ENCODE measurements at regions not wholly inside any gene's neighbourhood (a gene's known extent, or its start where the extent isn't known, plus 50 kb on each side); places are given as distances from the start of the nearest gene placed in this dataset.

- DNase-seq (ENCODE audit: low spot score), result no peak
- no peak for TF ChIP-seq CTCF (IDR thresholded peaks at IDR 0.05; ENCODE audit: extremely low read depth, missing control alignments)
These were observed 150.6 kb upstream of the RAB12 start for GRCh38 chr18:8458546-8459215.

GRCh38 chr18:8460748-8461147 lies 148.5 kb upstream of the RAB12 start:
- DNase-seq (ENCODE audit: low spot score), result no peak
- no peak for TF ChIP-seq CTCF (IDR thresholded peaks at IDR 0.05; ENCODE audit: extremely low read depth, missing control alignments)

- no peak for TF ChIP-seq CTCF (IDR thresholded peaks at IDR 0.05; ENCODE audit: extremely low read depth, missing control alignments)
- DNase-seq (ENCODE audit: low spot score), result no peak
These were observed 147.7 kb upstream of the RAB12 start for GRCh38 chr18:8461544-8461943.

- no peak for DNase-seq (ENCODE audit: low spot score)
- no peak for TF ChIP-seq CTCF (IDR thresholded peaks at IDR 0.05; ENCODE audit: extremely low read depth, missing control alignments)
These were observed 146.5 kb upstream of the RAB12 start for GRCh38 chr18:8462651-8463185.

- TF ChIP-seq CTCF (IDR thresholded peaks at IDR 0.05; ENCODE audit: extremely low read depth, missing control alignments), result no peak
- DNase-seq (ENCODE audit: low spot score), result no peak
These were observed 145.4 kb upstream of the RAB12 start for GRCh38 chr18:8463791-8464190.

GRCh38 chr18:8468191-8468590 lies 141.0 kb upstream of the RAB12 start:
- no peak for DNase-seq (ENCODE audit: low spot score)
- no peak for TF ChIP-seq CTCF (IDR thresholded peaks at IDR 0.05; ENCODE audit: extremely low read depth, missing control alignments)

GRCh38 chr18:8468921-8469335 lies 140.3 kb upstream of the RAB12 start:
- TF ChIP-seq CTCF (IDR thresholded peaks at IDR 0.05; ENCODE audit: extremely low read depth, missing control alignments), result no peak

More at GRCh38 chr18:8468921-8469335, 140.3 kb upstream of the RAB12 start:
- DNase-seq (ENCODE audit: low spot score), result no peak

Data from GM20000 (cell line).